Mesothelial cell of epicardium (in vitro differentiated cells): ENCODE measurements at regions not wholly inside any gene's neighbourhood (a gene's known extent, or its start where the extent isn't known, plus 50 kb on each side); places are given as distances from the start of the nearest gene placed in this dataset.

Source experiments
- DNase-seq, 2 experiments: peaks; one replicate each; pipeline ENCODE4 v3.0.0; 2021; ENCODE audit warnings: low spot score in 2 of 2; ENCODE audit not compliant: unreplicated experiment in 2 of 2
- H3K27ac Mint-ChIP-seq: 2 replicates; pipeline ENCODE4 v1.8.0; 2021; ENCODE audit warnings: mixed read lengths
- H3K27me3 Mint-ChIP-seq: 2 replicates; pipeline ENCODE4 v1.8.0; 2021; ENCODE audit warnings: low read depth, mixed read lengths
- H3K36me3 Mint-ChIP-seq: 2 replicates; pipeline ENCODE4 v1.8.0; 2021; ENCODE audit warnings: mixed read lengths
- H3K4me1 Mint-ChIP-seq: 2 replicates; pipeline ENCODE4 v1.8.0; 2021; ENCODE audit warnings: mixed read lengths
- H3K4me3 Mint-ChIP-seq: 2 replicates; pipeline ENCODE4 v1.8.0; 2021; ENCODE audit warnings: mild to moderate bottlenecking, moderate library complexity, mixed read lengths
- H3K9me3 Mint-ChIP-seq: 2 replicates; pipeline ENCODE4 v1.8.0; 2021; ENCODE audit warnings: mixed read lengths
- CTCF ChIP-seq: fragments of 200-600 bp; sonication (generic); IDR thresholded peaks from one replicate; pipeline ENCODE4 v1.5.0; 2021; ENCODE audit warnings: antibody characterized with exemption; ENCODE audit not compliant: unreplicated experiment

- Mint-ChIP-seq H3K4me3 (no peak overlapping the region), H3K36me3 (no peaks in the 10 kb centered on the region), H3K4me1 (peaks cover 21% of the 10 kb centered on the region), H3K27ac (no peak overlapping the region), H3K9me3 (no peaks in the 10 kb centered on the region), H3K27me3 (peaks cover 23% of the 10 kb centered on the region)
- DNase-seq, result no peak
- TF ChIP-seq CTCF, result no peak
Measured at GRCh38 chr5:158270996-158271554, 412.1 kb upstream of the CLINT1 start.

- H3K9me3 Mint-ChIP-seq, result no peaks in the 10 kb centered on the region
- peaks cover 3% of the 10 kb centered on the region for H3K27me3 Mint-ChIP-seq
- no peak for TF ChIP-seq CTCF
- DNase-seq, result no peak
- H3K4me1 Mint-ChIP-seq, result peaks cover 36% of the 10 kb centered on the region
- H3K4me3 Mint-ChIP-seq, result no peak overlapping the region
- no peaks in the 10 kb centered on the region for H3K36me3 Mint-ChIP-seq
- H3K27ac Mint-ChIP-seq, result no peak overlapping the region
Measured at GRCh38 chr5:158268286-158268685, 409.3 kb upstream of the CLINT1 start.

- no peak overlapping the region for H3K4me3 Mint-ChIP-seq
- no peak for DNase-seq
Measured at GRCh38 chr5:158267228-158267627, 408.3 kb upstream of the CLINT1 start.

GRCh38 chr5:158265931-158266700 is 407.2 kb upstream of the CLINT1 start:
- H3K4me1 Mint-ChIP-seq, result peaks cover 25% of the 10 kb centered on the region

More at GRCh38 chr5:158267228-158267627, 408.3 kb upstream of the CLINT1 start:
- Mint-ChIP-seq H3K27ac (no peak overlapping the region), H3K27me3 (peaks cover 1% of the 10 kb centered on the region), H3K4me1 (peaks cover 28% of the 10 kb centered on the region), H3K36me3 (no peaks in the 10 kb centered on the region), H3K9me3 (no peaks in the 10 kb centered on the region)
- no peak for TF ChIP-seq CTCF

GRCh38 chr5:158265346-158265745 is 406.4 kb upstream of the CLINT1 start:
- peaks cover 3% of the 10 kb centered on the region for H3K27me3 Mint-ChIP-seq
- peaks cover 21% of the 10 kb centered on the region for H3K4me1 Mint-ChIP-seq
- no peaks in the 10 kb centered on the region for H3K36me3 Mint-ChIP-seq
- no peaks in the 10 kb centered on the region for H3K9me3 Mint-ChIP-seq
- no peak overlapping the region for H3K4me3 Mint-ChIP-seq
- no peak for TF ChIP-seq CTCF
- H3K27ac Mint-ChIP-seq, result peak overlapping the region; percentile 45
- no peak for DNase-seq

More at GRCh38 chr5:158265931-158266700, 407.2 kb upstream of the CLINT1 start:
- no peak for DNase-seq
- H3K27ac Mint-ChIP-seq, result peak overlapping the region; percentile 9
- H3K9me3 Mint-ChIP-seq, result no peaks in the 10 kb centered on the region
- TF ChIP-seq CTCF, result no peak
- H3K27me3 Mint-ChIP-seq, result peaks cover 3% of the 10 kb centered on the region
- no peak overlapping the region for H3K4me3 Mint-ChIP-seq
- H3K36me3 Mint-ChIP-seq, result no peaks in the 10 kb centered on the region
